Neural progenitor cell (in vitro differentiated cells): ENCODE measurements at regions not wholly inside any gene's neighbourhood (a gene's known extent, or its start where the extent isn't known, plus 50 kb on each side); places are given as distances from the start of the nearest gene placed in this dataset.

ENCODE experiments used
- EZH2phosphoT487 ChIP-seq: fragments of 200-600 bp; sonication (generic); IDR thresholded peaks from 2 replicates; pipeline ENCODE4 v1.6.1; 2017; ENCODE audit warnings: antibody characterized with exemption
- TF ChIP-seq, protein P1 (sequence below): fragments of 200-600 bp; sonication (generic); IDR thresholded peaks from 2 replicates; pipeline ENCODE4 v1.5.1; 2017; ENCODE audit warnings: antibody characterized with exemption, mild to moderate bottlenecking

DNA sequence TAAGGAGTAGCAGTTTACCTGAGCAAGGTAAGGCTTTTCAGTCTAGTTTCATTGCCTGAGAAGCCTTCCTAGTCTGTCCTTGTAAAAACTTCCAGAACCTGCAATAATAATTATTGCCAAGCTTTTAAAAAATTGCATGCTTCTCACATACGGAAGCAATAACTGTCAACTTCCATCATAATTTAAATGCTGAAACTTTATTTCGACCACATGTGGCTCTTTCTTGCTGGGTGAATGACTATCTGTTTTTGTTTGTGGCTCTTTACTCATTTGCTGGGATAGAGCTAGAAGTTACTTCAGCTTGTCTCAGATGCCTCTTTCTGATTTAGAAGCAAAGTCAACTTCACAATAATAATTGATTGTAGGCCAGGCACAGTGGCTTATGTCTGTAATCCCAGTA, 95.9 kb upstream of the COL21A1 start:
- TF ChIP-seq, protein P1, sequence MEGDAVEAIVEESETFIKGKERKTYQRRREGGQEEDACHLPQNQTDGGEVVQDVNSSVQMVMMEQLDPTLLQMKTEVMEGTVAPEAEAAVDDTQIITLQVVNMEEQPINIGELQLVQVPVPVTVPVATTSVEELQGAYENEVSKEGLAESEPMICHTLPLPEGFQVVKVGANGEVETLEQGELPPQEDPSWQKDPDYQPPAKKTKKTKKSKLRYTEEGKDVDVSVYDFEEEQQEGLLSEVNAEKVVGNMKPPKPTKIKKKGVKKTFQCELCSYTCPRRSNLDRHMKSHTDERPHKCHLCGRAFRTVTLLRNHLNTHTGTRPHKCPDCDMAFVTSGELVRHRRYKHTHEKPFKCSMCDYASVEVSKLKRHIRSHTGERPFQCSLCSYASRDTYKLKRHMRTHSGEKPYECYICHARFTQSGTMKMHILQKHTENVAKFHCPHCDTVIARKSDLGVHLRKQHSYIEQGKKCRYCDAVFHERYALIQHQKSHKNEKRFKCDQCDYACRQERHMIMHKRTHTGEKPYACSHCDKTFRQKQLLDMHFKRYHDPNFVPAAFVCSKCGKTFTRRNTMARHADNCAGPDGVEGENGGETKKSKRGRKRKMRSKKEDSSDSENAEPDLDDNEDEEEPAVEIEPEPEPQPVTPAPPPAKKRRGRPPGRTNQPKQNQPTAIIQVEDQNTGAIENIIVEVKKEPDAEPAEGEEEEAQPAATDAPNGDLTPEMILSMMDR: no peak
- no peak for TF ChIP-seq EZH2phosphoT487
